DOHH2 (cell line): ENCODE measurements at regions not wholly inside any gene's neighbourhood (a gene's known extent, or its start where the extent isn't known, plus 50 kb on each side); places are given as distances from the start of the nearest gene placed in this dataset.

Experiments
- CTCF ChIP-seq: fragments of 200-600 bp; sonication (generic); IDR thresholded peaks from one replicate; pipeline ENCODE4 v1.5.1; 2014; ENCODE audit warnings: antibody characterized with exemption, mild to moderate bottlenecking, low read depth, low read length; ENCODE audit not compliant: poor library complexity, severe bottlenecking
- EZH2phosphoT487 ChIP-seq: fragments of 200-600 bp; sonication (generic); IDR thresholded peaks from 2 replicates; pipeline ENCODE4 v1.6.1; 2017; ENCODE audit warnings: borderline replicate concordance, mild to moderate bottlenecking, antibody characterized with exemption, low read length, moderate library complexity, mixed read lengths

GRCh38 chr12:74801625-74802024, 264.0 kb downstream of the ATXN7L3B start:
- TF ChIP-seq CTCF (no peak), EZH2phosphoT487 (no peak)
